GM12875 (cell line): ENCODE measurements at regions not wholly inside any gene's neighbourhood (a gene's known extent, or its start where the extent isn't known, plus 50 kb on each side); places are given as distances from the start of the nearest gene placed in this dataset.
"Not testable (repeated sequence)": the region's sequence is repeated elsewhere in the genome, so short reads cannot be mapped to it uniquely, and the experiment has no call there.

ENCODE experiments used
- H3K4me3 ChIP-seq: one replicate; pipeline ENCODE4 v1.5.1; 2011; ENCODE audit warnings: low read depth, low read length, control low read depth
- CTCF ChIP-seq: IDR thresholded peaks from 2 replicates; pipeline ENCODE4 v1.5.1; 2011; ENCODE audit warnings: low read depth, mild to moderate bottlenecking, control low read depth, inconsistent platforms, low read length, moderate library complexity, borderline replicate concordance; ENCODE audit not compliant: insufficient read depth

- TF ChIP-seq CTCF = no peak
- H3K4me3 ChIP-seq = no peak overlapping the region
These were observed 58.3 kb upstream of the SHB start for GRCh38 chr9:38127271-38127839.

- no peak overlapping the region for H3K4me3 ChIP-seq
- no peak for TF ChIP-seq CTCF
These were observed 57.7 kb upstream of the SHB start for GRCh38 chr9:38126730-38127129.

- no peak for TF ChIP-seq CTCF
- no peak overlapping the region for H3K4me3 ChIP-seq
These were observed 56.9 kb upstream of the SHB start for GRCh38 chr9:38125889-38126288.

- not testable (repeated sequence) for H3K4me3 ChIP-seq
These were observed 54.3 kb upstream of the SHB start for GRCh38 chr9:38123359-38123758.

GRCh38 chr9:38120961-38121360 is 51.9 kb upstream of the SHB start:
- TF ChIP-seq CTCF = no peak
- H3K4me3 ChIP-seq = no peak overlapping the region

- TF ChIP-seq CTCF = no peak
- H3K4me3 ChIP-seq = no peak overlapping the region
These were observed 50.7 kb upstream of the SHB start for GRCh38 chr9:38119560-38120236.

GRCh38 chr9:38118862-38119438 is 49.9 kb upstream of the SHB start:
- no peak overlapping the region for H3K4me3 ChIP-seq
- TF ChIP-seq CTCF = no peak
